ENCODE measurements at regions not wholly inside any gene's neighbourhood (a gene's known extent, or its start where the extent isn't known, plus 50 kb on each side); places are given as distances from the start of the nearest gene placed in this dataset.

GRCh38 chr7:108716783-108717182 is 147.1 kb downstream of the DNAJB9 start:
- TF ChIP-seq CTCF (IDR thresholded peaks at IDR 0.05 in 4 of 5, conservative IDR thresholded peaks at IDR 0.05 in 1 of 5): no peak
- TF ChIP-seq POLR2A (IDR thresholded peaks at IDR 0.05): no peak
